CD14-positive monocyte (primary cell): ENCODE measurements at regions not wholly inside any gene's neighbourhood (a gene's known extent, or its start where the extent isn't known, plus 50 kb on each side); places are given as distances from the start of the nearest gene placed in this dataset.

Experiments
- DNase-seq, 3 donors: peaks; one replicate each; pipeline ENCODE4 v3.0.0-alpha.2; 2011 to 2022
- H2AFZ ChIP-seq: 2 replicates; pipeline ENCODE4 v1.6.0; 2012; ENCODE audit warnings: mild to moderate bottlenecking, low read depth, low read length, inconsistent platforms; ENCODE audit not compliant: insufficient read depth, poor library complexity, severe bottlenecking
- H3K27ac ChIP-seq, 2 donors: 1 replicate in 1 of 2; 2 replicates in 1 of 2; pipeline ENCODE4 v1.5.1; 2012 to 2013; ENCODE audit warnings: low read length in 2 of 2, control low read depth in 1 of 2, inconsistent platforms in 1 of 2, low read depth in 1 of 2, mild to moderate bottlenecking in 1 of 2
- H3K27me3 ChIP-seq, 2 donors: one replicate each; pipeline versions ENCODE4 v1.6.0 to v1.6.1; 2011 to 2013; ENCODE audit warnings: low read length in 2 of 2; ENCODE audit not compliant: control insufficient read depth in 2 of 2, insufficient read depth in 2 of 2
- H3K36me3 ChIP-seq, 2 donors: replicated peaks in 1 of 2; 1 replicate in 1 of 2; 2 replicates in 1 of 2; pipeline versions ENCODE4 v1.5.1 to v1.6.1; 2012 to 2013; ENCODE audit warnings: low read length in 2 of 2, control low read depth in 1 of 2, inconsistent platforms in 1 of 2, mild to moderate bottlenecking in 1 of 2; ENCODE audit not compliant: insufficient read depth in 2 of 2, control insufficient read depth in 1 of 2
- H3K4me1 ChIP-seq, 2 donors: 1 replicate in 1 of 2; 2 replicates in 1 of 2; pipeline versions ENCODE4 v1.5.1 to v1.6.1; 2012 to 2013; ENCODE audit warnings: low read length in 2 of 2, control low read depth in 1 of 2, inconsistent platforms in 1 of 2, mild to moderate bottlenecking in 1 of 2, moderate library complexity in 1 of 2; ENCODE audit not compliant: insufficient read depth in 2 of 2, control insufficient read depth in 1 of 2
- H3K4me2 ChIP-seq: replicated peaks from 2 replicates; pipeline ENCODE3; 2012; ENCODE audit warnings: low read length, moderate library complexity, mild to moderate bottlenecking; ENCODE audit not compliant: poor library complexity, severe bottlenecking; ENCODE audit errors: extremely low read depth
- H3K4me3 ChIP-seq, 3 experiments: fragments of 200-600 bp in 1 of 3; sonication (generic) in 1 of 3; replicated peaks in 1 of 3; 1 replicate in 2 of 3; 2 replicates in 1 of 3; pipeline ENCODE4 v1.5.1; 2011 to 2013; ENCODE audit warnings: low read length in 3 of 3, mild to moderate bottlenecking in 3 of 3, control low read depth in 2 of 3, low read depth in 2 of 3, inconsistent platforms in 1 of 3, moderate library complexity in 1 of 3
- H3K79me2 ChIP-seq: 2 replicates; pipeline ENCODE4 v1.6.0; 2012; ENCODE audit warnings: mild to moderate bottlenecking, control low read depth, inconsistent platforms, low read length, moderate library complexity; ENCODE audit not compliant: insufficient read depth
- H3K9ac ChIP-seq: 2 replicates; pipeline ENCODE4 v1.6.0; 2017; ENCODE audit warnings: low read length, mild to moderate bottlenecking; ENCODE audit not compliant: insufficient read depth, poor library complexity, severe bottlenecking
- H3K9me3 ChIP-seq, 2 donors: replicated peaks in 1 of 2; 1 replicate in 1 of 2; 2 replicates in 1 of 2; pipeline versions ENCODE4 v1.5.1 to v1.6.1; 2012 to 2013; ENCODE audit warnings: low read length in 2 of 2, control low read depth in 1 of 2; ENCODE audit not compliant: control insufficient read depth in 1 of 2, insufficient read depth in 1 of 2
- H4K20me1 ChIP-seq: 2 replicates; pipeline ENCODE4 v1.6.0; 2012; ENCODE audit warnings: mild to moderate bottlenecking, low read length, control low read depth, moderate library complexity; ENCODE audit not compliant: insufficient read depth
- H3K27ac Mint-ChIP-seq, 7 donors: one replicate each; pipeline ENCODE4 v1.8.0; 2020; ENCODE audit warnings: mild to moderate bottlenecking in 7 of 7, mixed read lengths in 7 of 7, moderate library complexity in 6 of 7, inconsistent platforms in 2 of 7
- H3K27me3 Mint-ChIP-seq, 3 donors: one replicate each; pipeline ENCODE4 v1.8.0; 2021 to 2022; ENCODE audit warnings: low read depth in 3 of 3, mild to moderate bottlenecking in 3 of 3, mixed read lengths in 3 of 3, moderate library complexity in 3 of 3, inconsistent platforms in 1 of 3
- H3K36me3 Mint-ChIP-seq, 2 donors: one replicate each; pipeline ENCODE4 v1.8.0; 2020; ENCODE audit warnings: mixed read lengths in 2 of 2, inconsistent platforms in 1 of 2, mild to moderate bottlenecking in 1 of 2
- H3K4me1 Mint-ChIP-seq: one replicate; pipeline ENCODE4 v1.8.0; 2020; ENCODE audit warnings: mild to moderate bottlenecking, mixed read lengths
- H3K4me3 Mint-ChIP-seq, 2 donors: one replicate each; pipeline ENCODE4 v1.8.0; 2020; ENCODE audit warnings: mild to moderate bottlenecking in 2 of 2, mixed read lengths in 2 of 2, moderate library complexity in 1 of 2
- H3K9me3 Mint-ChIP-seq, 7 donors: one replicate each; pipeline ENCODE4 v1.8.0; 2020 to 2022; ENCODE audit warnings: mixed read lengths in 7 of 7, mild to moderate bottlenecking in 6 of 7, moderate library complexity in 6 of 7, inconsistent platforms in 2 of 7
- CTCF ChIP-seq: fragments of 200-600 bp; IDR thresholded peaks from one replicate; pipeline ENCODE4 v1.8.0; 2022; ENCODE audit warnings: antibody characterized with exemption, mild to moderate bottlenecking
- WGBS: methylation state at CpG from one replicate; pipeline ENCODE4 v1.1.5; 2013; ENCODE audit warnings: missing lambda C conversion rate; ENCODE audit not compliant: insufficient coverage; 5-methylcytosine and 5-hydroxymethylcytosine counted together
- intact Hi-C, 2 donors: fragments of 100-400 bp; cut with micrococcal nuclease; formaldehyde crosslinking; loops; one replicate each; pipeline versions ENCODE4 v1.15.0 to v1.15.1; 2023

GRCh38 chr1:116242741-116243140 is 130.3 kb upstream of the ATP1A1 start:
- no peak overlapping the region for H3K4me2 ChIP-seq
- Mint-ChIP-seq H3K4me3 (no peak overlapping the region), H3K27ac (no peak overlapping the region), H3K4me1 (no peaks in the 10 kb centered on the region), H3K9me3 (peaks cover 0 to 1% (median 0%) of the 10 kb centered on the region in 7 donors), H3K36me3 (no peaks in the 10 kb centered on the region), H3K27me3 (peaks cover 0 to 7% (median 3%) of the 10 kb centered on the region in 3 donors)
- no peaks in the 10 kb centered on the region for H3K9me3 ChIP-seq
- 88% methylated on average over 2 of the region's 7 CpGs for WGBS
- no peaks in the 10 kb centered on the region for H3K36me3 ChIP-seq
- no peaks in the 10 kb centered on the region for H3K4me1 ChIP-seq
- H2AFZ ChIP-seq = no peak overlapping the region
- no peak overlapping the region for H3K9ac ChIP-seq
- no peaks in the 10 kb centered on the region for H3K27me3 ChIP-seq
- intact Hi-C loops = no loop called here
- H3K4me3 ChIP-seq = no peak overlapping the region
- no peaks in the 10 kb centered on the region for H4K20me1 ChIP-seq
- no peaks in the 10 kb centered on the region for H3K79me2 ChIP-seq
- no peak overlapping the region for H3K27ac ChIP-seq
- no peak for DNase-seq
- no peak for TF ChIP-seq CTCF

- TF ChIP-seq CTCF = no peak
- H3K9me3 ChIP-seq = no peaks in the 10 kb centered on the region
- no peaks in the 10 kb centered on the region for H3K36me3 ChIP-seq
- no peaks in the 10 kb centered on the region for H4K20me1 ChIP-seq
- no peak overlapping the region for H3K4me2 ChIP-seq
- H3K9ac ChIP-seq = no peak overlapping the region
- no peak overlapping the region for H3K4me3 Mint-ChIP-seq
- peaks cover 0 to 8% (median 3%) of the 10 kb centered on the region in 3 donors for H3K27me3 Mint-ChIP-seq
- WGBS = 37% methylated on average over 3 of the region's 7 CpGs
- no peaks in the 10 kb centered on the region for H3K36me3 Mint-ChIP-seq
- peaks cover 0 to 1% (median 0%) of the 10 kb centered on the region in 7 donors for H3K9me3 Mint-ChIP-seq
- H3K4me1 ChIP-seq = no peaks in the 10 kb centered on the region
- no peaks in the 10 kb centered on the region for H3K4me1 Mint-ChIP-seq
- H2AFZ ChIP-seq = no peak overlapping the region
- no peaks in the 10 kb centered on the region for H3K79me2 ChIP-seq
- intact Hi-C loops = no loop called here
- no peak for DNase-seq
- H3K27ac ChIP-seq = no peak overlapping the region
- no peak overlapping the region for H3K27ac Mint-ChIP-seq
- H3K27me3 ChIP-seq = no peaks in the 10 kb centered on the region
- no peak overlapping the region for H3K4me3 ChIP-seq
Observed at GRCh38 chr1:116243333-116244054, 129.6 kb upstream of the ATP1A1 start.
